ENCODE measurements at regions not wholly inside any gene's neighbourhood (a gene's known extent, or its start where the extent isn't known, plus 50 kb on each side); places are given as distances from the start of the nearest gene placed in this dataset.

DNA sequence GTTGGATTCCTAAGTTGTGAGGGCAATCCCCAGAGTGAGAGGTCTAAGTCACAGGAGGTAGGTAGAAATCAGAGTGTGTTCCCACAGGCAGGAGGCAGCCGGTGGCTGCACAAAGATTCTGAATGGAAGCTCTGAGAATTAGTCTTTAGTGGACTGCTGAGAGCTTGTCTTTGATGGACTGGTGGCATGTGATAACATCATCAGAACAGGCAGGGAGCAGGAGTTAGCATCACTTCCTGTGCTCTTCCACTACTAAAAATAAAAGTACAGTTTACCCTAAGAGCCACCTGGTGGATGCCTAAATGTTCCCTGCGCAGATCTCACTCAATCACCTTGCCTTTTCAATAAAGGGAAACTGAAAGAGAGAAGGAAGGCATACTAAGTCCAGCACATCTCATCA, 294.6 kb upstream of the POU3F2 start:
- ATAC-seq = no peak
- intact Hi-C loops (cut with DNase I) = no loop called here

DNA sequence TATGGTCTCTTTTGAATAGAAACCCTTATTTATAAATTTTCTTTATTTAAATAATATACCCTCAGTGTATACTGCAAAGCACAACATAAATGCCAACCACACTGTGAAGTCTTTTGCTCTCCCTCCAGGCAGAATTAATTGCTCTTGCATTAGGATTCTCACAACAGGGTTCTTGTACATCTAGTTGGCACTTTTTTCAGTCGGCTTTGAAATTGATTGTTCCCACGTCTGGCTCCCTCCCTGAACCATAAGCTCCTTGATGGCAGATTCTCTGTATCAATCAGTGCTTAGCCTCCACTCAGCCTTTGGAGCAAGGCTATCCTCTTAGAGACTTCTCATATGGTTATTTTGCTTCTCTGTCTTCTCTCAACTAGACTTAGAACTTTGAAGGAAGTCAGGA, 288.0 kb upstream of the POU3F2 start:
- Histone ChIP-seq H3K27ac (no peak overlapping the region), H3K36me3 (no peaks in the 10 kb centered on the region), H3K4me3 (no peak overlapping the region), H3K4me1 (no peaks in the 10 kb centered on the region), H3K9me3 (no peaks in the 10 kb centered on the region), H3K27me3 (ENCODE audit: low read depth) (no peaks in the 10 kb centered on the region)
- no peak for DNase-seq
- intact Hi-C loops (cut with DNase I) = no loop called here
- TF ChIP-seq, protein P1, sequence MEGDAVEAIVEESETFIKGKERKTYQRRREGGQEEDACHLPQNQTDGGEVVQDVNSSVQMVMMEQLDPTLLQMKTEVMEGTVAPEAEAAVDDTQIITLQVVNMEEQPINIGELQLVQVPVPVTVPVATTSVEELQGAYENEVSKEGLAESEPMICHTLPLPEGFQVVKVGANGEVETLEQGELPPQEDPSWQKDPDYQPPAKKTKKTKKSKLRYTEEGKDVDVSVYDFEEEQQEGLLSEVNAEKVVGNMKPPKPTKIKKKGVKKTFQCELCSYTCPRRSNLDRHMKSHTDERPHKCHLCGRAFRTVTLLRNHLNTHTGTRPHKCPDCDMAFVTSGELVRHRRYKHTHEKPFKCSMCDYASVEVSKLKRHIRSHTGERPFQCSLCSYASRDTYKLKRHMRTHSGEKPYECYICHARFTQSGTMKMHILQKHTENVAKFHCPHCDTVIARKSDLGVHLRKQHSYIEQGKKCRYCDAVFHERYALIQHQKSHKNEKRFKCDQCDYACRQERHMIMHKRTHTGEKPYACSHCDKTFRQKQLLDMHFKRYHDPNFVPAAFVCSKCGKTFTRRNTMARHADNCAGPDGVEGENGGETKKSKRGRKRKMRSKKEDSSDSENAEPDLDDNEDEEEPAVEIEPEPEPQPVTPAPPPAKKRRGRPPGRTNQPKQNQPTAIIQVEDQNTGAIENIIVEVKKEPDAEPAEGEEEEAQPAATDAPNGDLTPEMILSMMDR (IDR thresholded peaks at IDR 0.05) = no peak
- ATAC-seq = no peak

More for the DNA sequence above, 294.6 kb upstream of the POU3F2 start:
- no peaks in the 10 kb centered on the region for H3K27me3 ChIP-seq (ENCODE audit: low read depth)
- H3K4me3 ChIP-seq = no peak overlapping the region
- H3K4me1 ChIP-seq = no peaks in the 10 kb centered on the region
- no peak for DNase-seq
- TF ChIP-seq, protein P1 (IDR thresholded peaks at IDR 0.05) = no peak
- no peaks in the 10 kb centered on the region for H3K36me3 ChIP-seq
- no peaks in the 10 kb centered on the region for H3K9me3 ChIP-seq
- H3K27ac ChIP-seq = no peak overlapping the region

DNA sequence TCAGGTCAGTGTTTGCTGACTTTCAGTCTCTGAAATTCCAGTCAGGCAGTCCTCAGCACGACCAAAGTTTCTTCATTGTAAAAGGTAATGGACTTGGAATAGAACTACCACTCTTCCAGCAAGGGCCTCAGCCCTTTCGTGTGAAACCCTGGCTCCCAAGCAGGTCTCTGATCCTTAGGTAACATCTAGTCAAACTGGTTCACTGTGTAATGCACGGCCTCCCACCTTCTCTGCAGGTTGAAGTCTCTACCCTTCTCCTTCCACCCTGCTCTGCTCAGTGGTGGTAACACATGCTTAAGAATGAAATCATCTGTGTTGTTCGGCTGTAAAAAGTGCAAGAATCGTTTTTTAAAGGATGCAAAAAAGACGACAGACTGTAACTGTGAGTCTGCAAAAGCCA, 287.2 kb upstream of the POU3F2 start:
- Histone ChIP-seq H3K27me3 (ENCODE audit: low read depth) (no peaks in the 10 kb centered on the region), H3K27ac (no peak overlapping the region), H3K9me3 (no peaks in the 10 kb centered on the region), H3K36me3 (no peaks in the 10 kb centered on the region), H3K4me3 (no peak overlapping the region), H3K4me1 (no peaks in the 10 kb centered on the region)
- DNase-seq (no peak), ATAC-seq (no peak)
- intact Hi-C loops (cut with DNase I) = no loop called here
- TF ChIP-seq, protein P1 (IDR thresholded peaks at IDR 0.05) = no peak

DNA sequence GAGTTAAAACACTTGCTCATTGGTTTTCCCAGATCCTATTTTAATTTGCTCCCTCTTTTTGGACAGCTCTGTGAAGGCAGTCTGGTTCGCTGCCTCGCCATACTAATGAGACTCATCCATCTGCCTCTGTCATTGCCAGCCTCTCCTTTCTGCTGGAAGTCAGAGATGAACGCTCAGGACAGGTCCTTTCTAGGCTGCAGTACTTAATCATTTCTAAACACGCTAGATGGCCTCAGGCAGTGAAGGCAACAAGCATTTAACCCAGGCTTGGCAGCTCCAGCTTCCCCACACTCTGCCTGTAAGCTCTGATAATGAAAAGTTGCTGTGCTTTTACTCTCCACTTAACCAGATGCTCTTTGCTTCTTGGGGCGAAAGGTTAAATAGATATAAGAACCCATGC, 286.7 kb upstream of the POU3F2 start:
- no peaks in the 10 kb centered on the region for H3K9me3 ChIP-seq
- no peak for ATAC-seq
- TF ChIP-seq, protein P1 (IDR thresholded peaks at IDR 0.05) = no peak
- intact Hi-C loops (cut with DNase I) = no loop called here
- no peaks in the 10 kb centered on the region for H3K27me3 ChIP-seq (ENCODE audit: low read depth)
- no peak for DNase-seq
- no peaks in the 10 kb centered on the region for H3K4me1 ChIP-seq
- no peaks in the 10 kb centered on the region for H3K36me3 ChIP-seq
- H3K27ac ChIP-seq = no peak overlapping the region
- H3K4me3 ChIP-seq = no peak overlapping the region

DNA sequence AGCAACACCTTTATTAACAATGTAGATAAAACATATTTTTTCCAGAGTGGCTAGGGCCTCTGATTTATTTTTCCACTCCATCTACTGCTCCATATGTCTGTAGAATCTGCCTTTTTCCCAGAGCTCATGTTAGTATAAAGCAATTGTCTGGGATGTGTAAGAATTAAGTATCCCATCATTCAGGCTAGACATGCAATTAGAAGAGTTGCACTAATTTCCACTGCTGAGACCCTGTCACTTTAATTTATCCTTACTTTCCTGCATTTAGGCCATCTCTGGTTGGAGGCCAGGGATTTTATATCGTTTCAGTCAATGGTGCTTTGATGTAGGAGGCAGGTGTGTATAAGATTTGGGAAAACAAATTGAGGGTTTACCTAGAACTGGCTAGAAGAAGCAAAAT, 286.1 kb upstream of the POU3F2 start:
- ATAC-seq (no peak), DNase-seq (no peak)
- no peaks in the 10 kb centered on the region for H3K9me3 ChIP-seq
- TF ChIP-seq, protein P1 (IDR thresholded peaks at IDR 0.05) = no peak
- H3K4me3 ChIP-seq = no peak overlapping the region
- no peaks in the 10 kb centered on the region for H3K4me1 ChIP-seq
- H3K27me3 ChIP-seq (ENCODE audit: low read depth) = no peaks in the 10 kb centered on the region
- H3K36me3 ChIP-seq = no peaks in the 10 kb centered on the region
- intact Hi-C loops (cut with DNase I) = no loop called here
- H3K27ac ChIP-seq = no peak overlapping the region

DNA sequence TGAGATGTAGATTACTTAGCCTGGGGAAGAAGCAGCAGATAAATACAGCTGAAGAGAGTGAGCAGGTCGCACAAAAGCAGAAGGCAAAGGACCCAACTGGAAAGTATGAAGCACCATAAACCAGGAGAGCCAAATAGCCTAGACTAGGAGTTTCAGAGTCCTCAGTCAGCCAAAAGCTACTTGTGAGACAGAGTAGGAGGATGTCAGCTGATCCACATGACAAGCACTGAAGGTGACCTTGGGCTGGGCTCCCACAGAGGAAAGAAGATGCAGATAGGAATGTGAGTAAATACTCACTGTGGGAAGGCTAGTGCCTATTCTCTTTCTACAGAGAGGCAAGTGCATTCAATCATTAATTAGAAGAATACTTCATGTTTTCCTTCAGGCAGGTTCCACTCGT, 274.0 kb upstream of the POU3F2 start:
- DNase-seq = no peak
- H3K27me3 ChIP-seq (ENCODE audit: low read depth) = no peaks in the 10 kb centered on the region
- TF ChIP-seq, protein P1 (IDR thresholded peaks at IDR 0.05) = no peak
- no peaks in the 10 kb centered on the region for H3K36me3 ChIP-seq
- no peaks in the 10 kb centered on the region for H3K4me1 ChIP-seq
- ATAC-seq = no peak
- no peaks in the 10 kb centered on the region for H3K9me3 ChIP-seq
- no peak overlapping the region for H3K4me3 ChIP-seq
- no peak overlapping the region for H3K27ac ChIP-seq
- intact Hi-C loops (cut with DNase I) = no loop called here
